Neural cell (in vitro differentiated cells): ENCODE measurements at regions not wholly inside any gene's neighbourhood (a gene's known extent, or its start where the extent isn't known, plus 50 kb on each side); places are given as distances from the start of the nearest gene placed in this dataset.

Source experiments
- CTCF ChIP-seq: fragments of 450-650 bp; IDR thresholded peaks from 2 replicates; pipeline ENCODE4 v1.5.1; 2014; ENCODE audit warnings: antibody characterized with exemption, mild to moderate bottlenecking, moderate library complexity; ENCODE audit not compliant: poor library complexity, severe bottlenecking
- EZH2 ChIP-seq: fragments of 200-600, 300-800 bp; shearing (Covaris generic), sonication (generic); IDR thresholded peaks from 2 replicates; pipeline ENCODE4 v1.6.1; 2014; ENCODE audit warnings: antibody characterized with exemption, low read length, borderline replicate concordance, mild to moderate bottlenecking; ENCODE audit not compliant: insufficient read depth, poor library complexity, severe bottlenecking
- POLR2AphosphoS5 ChIP-seq: IDR thresholded peaks from 2 replicates; pipeline ENCODE4 v1.6.1; 2012
- SMC3 ChIP-seq: fragments of 450-650 bp; conservative IDR thresholded peaks from 2 replicates; pipeline ENCODE4 v1.6.1; 2014; ENCODE audit warnings: antibody characterized with exemption, mild to moderate bottlenecking, moderate library complexity; ENCODE audit not compliant: poor library complexity
- TAF1 ChIP-seq: IDR thresholded peaks from 2 replicates; pipeline ENCODE4 v1.6.1; 2012; ENCODE audit warnings: low read depth

GRCh38 chr15:47213883-47214282, 503.4 kb upstream of the SEMA6D start:
- TF ChIP-seq CTCF (no peak), SMC3 (no peak), EZH2 (no peak), POLR2AphosphoS5 (no peak), TAF1 (no peak)
